Mammary epithelial cell (primary cell): ENCODE measurements at regions not wholly inside any gene's neighbourhood (a gene's known extent, or its start where the extent isn't known, plus 50 kb on each side); places are given as distances from the start of the nearest gene placed in this dataset.

Experiments used
- EZH2 ChIP-seq: IDR thresholded peaks from 2 replicates; pipeline ENCODE4 v1.6.1; 2012; ENCODE audit warnings: low read length, inconsistent platforms, borderline replicate concordance
- TF ChIP-seq, protein P1 (sequence below), 2 donors: IDR thresholded peaks in 1 of 2; conservative IDR thresholded peaks in 1 of 2; 2 replicates each; pipeline ENCODE4 v1.5.1; 2011 to 2012; ENCODE audit warnings: inconsistent platforms in 2 of 2, low read length in 2 of 2, mild to moderate bottlenecking in 2 of 2, control low read depth in 1 of 2, low read depth in 1 of 2; ENCODE audit not compliant: insufficient read depth in 1 of 2; ENCODE audit errors: extremely low read depth in 1 of 2

DNA sequence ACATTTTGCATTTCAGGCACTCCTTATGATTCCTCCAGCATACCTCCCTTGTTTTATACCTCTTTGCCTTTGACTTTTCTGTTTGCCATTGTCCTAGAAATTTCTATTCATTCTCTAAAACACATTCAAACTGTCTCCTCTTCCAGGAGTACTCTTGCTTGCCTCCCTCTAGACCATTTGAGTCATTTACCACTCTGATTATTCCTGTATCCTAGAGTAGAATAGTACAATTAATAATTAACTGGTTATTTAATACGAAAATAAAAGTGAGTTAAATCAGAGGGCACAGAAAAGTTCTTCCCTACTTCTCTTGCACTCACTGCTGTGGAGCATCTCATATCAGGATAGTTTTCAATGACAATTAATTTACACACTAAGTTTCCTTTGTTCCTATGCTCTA is 290.2 kb upstream of the RORA start:
- TF ChIP-seq EZH2 = no peak
- TF ChIP-seq, protein P1, sequence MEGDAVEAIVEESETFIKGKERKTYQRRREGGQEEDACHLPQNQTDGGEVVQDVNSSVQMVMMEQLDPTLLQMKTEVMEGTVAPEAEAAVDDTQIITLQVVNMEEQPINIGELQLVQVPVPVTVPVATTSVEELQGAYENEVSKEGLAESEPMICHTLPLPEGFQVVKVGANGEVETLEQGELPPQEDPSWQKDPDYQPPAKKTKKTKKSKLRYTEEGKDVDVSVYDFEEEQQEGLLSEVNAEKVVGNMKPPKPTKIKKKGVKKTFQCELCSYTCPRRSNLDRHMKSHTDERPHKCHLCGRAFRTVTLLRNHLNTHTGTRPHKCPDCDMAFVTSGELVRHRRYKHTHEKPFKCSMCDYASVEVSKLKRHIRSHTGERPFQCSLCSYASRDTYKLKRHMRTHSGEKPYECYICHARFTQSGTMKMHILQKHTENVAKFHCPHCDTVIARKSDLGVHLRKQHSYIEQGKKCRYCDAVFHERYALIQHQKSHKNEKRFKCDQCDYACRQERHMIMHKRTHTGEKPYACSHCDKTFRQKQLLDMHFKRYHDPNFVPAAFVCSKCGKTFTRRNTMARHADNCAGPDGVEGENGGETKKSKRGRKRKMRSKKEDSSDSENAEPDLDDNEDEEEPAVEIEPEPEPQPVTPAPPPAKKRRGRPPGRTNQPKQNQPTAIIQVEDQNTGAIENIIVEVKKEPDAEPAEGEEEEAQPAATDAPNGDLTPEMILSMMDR (conservative IDR thresholded peaks at IDR 0.05 in 1 of 2, IDR thresholded peaks at IDR 0.05 in 1 of 2; ENCODE audit: extremely low read depth in 1 of 2, insufficient read depth in 1 of 2, low read depth in 1 of 2, low read length in 2 of 2) = no peak
